NCI-H128 (cell line): ENCODE measurements at regions not wholly inside any gene's neighbourhood (a gene's known extent, or its start where the extent isn't known, plus 50 kb on each side); places are given as distances from the start of the nearest gene placed in this dataset.
"Not testable (repeated sequence)": the region's sequence is repeated elsewhere in the genome, so short reads cannot be mapped to it uniquely, and the experiment has no call there.

Experiments
- DNase-seq: peaks from one replicate; lab custom pipeline; 2025; ENCODE audit not compliant: unreplicated experiment; lab: John Stamatoyannopoulos, UW

- DNase-seq, result no peak
Observed at GRCh38 chr4:32876546-32876945, 2156.4 kb downstream of the PCDH7 start.

DNA sequence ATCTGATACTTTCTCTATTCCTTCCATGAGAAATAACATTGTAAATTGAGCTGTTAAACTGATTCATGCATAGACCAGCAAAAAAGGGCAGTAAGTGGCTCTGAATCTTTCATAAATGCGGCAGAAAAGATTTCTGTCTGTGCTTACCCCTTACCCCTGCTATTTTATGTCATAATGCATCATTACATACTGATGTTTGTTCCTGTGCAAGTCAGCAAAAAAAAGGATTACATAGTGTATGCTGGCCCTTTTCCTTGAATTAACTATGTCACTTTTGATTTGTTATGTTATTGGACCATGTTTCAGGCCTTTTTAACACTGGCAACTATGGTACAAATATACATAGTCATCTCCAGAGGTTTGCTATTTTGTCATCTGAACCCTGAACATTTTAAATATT is 2159.7 kb downstream of the PCDH7 start:
- no peak for DNase-seq

DNA sequence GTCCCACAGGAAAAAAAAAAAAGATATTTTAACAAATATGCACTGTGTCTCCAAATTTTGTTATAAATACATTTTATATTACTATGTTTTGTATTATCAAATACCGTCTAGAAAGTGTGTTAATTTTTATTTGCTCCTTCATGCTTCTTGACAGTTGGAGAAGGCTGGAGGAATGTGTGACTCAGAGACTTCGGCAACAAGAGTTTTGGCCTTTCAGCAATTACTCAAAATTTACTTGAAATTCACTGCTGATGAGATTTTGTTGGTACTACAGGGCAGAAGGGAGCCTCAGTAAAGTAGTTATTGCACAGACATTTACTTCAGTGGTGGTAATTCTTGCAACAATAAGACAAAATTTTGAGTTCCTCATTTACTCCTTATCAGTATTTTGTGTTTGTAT is 2164.0 kb downstream of the PCDH7 start:
- DNase-seq, result no peak

GRCh38 chr4:32890398-32890797 is 2170.2 kb downstream of the PCDH7 start:
- DNase-seq, result no peak

DNA sequence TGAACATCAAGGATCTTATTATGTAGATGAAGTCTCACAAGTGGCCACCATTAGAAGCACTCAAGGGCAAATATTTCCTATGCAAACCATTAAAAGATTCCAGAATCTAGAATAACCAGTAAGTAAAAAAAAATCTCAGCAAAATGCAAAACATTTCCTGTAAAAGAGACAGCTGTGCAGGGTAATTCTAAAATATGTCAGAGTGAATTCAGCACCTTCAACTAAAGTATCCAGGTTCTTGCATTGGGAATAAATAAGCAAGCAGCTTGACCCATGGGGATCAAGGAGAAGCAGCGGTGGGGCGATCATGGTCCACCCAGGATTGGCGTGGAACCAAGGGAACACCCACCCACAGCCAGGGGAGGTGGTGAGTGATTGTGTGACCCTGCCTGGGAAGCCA is 2188.9 kb downstream of the PCDH7 start:
- no peak for DNase-seq

DNA sequence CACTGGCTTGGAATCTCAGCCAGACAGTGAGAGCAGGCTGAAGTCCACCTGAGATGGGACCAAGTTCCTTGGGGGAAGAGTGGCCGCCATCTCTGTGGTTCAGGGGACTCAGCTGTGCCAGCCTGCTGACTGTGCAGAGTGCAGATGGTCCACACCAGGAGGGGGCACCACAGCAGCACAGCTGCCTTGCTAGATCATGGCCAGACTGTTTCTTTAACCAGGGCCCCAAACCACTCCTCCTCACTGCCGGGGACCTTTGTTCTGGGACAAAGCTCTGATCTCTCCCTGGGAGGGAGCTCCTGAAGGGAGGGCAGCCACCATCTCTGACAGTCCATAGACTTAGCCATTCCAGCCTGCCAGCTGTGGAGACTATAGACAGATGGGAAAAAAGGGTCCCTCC is 2189.6 kb downstream of the PCDH7 start:
- DNase-seq, result no peak

GRCh38 chr4:32917586-32917985 is 2197.4 kb downstream of the PCDH7 start:
- DNase-seq, result no peak

DNA sequence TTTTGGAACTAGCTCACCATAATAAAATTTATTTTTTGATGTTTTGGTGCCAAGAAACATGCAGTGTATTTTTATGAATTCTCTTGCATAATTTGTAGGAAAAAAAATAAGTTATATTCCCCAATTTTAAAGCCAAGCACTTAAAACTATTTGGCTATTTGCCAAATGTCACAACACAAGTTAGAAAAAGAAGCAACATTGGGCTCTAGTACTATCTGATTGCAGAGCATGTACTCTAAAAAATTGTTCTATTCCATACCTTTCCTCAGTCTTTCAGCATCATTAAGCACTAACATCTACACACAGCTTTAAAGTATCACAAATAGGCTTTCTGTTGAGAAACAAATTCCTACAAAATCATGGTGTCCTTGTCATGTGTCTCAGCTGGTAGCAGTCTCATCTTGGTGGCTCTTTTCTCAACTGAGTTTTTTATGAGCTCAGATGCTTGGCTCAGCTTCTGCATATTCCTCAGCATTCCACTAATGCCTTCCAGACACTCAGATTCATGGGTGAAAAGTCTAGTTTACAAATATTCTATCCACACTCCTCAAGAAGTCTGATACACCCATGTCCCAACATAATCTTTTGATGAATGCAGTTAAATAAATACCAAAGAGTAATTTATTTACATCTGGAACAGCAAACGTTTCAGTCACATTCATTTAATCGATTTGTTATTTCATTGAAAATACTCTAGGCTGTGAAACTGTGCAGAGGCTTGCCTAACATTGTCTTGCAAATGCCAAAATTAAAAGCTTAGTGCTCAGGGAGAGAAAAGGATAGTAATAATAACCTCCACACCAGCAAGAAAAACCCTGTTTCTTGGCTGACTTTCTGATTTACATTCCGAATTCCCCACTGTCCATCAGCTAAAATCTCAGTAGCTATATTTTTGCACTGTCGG is 2209.9 kb downstream of the PCDH7 start:
- no peak for DNase-seq

GRCh38 chr4:32930700-32931099 is 2210.5 kb downstream of the PCDH7 start:
- no peak for DNase-seq

GRCh38 chr4:32931475-32931874 is 2211.3 kb downstream of the PCDH7 start:
- DNase-seq, result no peak

GRCh38 chr4:32932156-32932555 is 2212.0 kb downstream of the PCDH7 start:
- DNase-seq, result no peak

DNA sequence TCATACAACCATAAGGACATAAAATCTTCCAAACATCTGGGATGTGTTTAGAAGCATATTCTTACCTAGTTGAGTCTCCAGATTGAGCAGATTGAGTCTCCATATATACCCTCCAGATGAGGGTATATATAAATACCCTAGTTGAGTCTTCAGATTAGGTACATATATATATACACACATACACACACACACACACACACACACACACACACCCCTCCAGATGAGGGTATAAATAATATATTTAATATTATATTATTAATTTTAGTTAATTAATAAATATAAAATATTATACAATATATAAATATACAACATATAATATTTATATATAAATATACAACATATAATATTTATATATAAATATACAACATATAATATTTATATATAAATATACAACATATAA is 2219.1 kb downstream of the PCDH7 start:
- DNase-seq, result not testable (repeated sequence)

DNA sequence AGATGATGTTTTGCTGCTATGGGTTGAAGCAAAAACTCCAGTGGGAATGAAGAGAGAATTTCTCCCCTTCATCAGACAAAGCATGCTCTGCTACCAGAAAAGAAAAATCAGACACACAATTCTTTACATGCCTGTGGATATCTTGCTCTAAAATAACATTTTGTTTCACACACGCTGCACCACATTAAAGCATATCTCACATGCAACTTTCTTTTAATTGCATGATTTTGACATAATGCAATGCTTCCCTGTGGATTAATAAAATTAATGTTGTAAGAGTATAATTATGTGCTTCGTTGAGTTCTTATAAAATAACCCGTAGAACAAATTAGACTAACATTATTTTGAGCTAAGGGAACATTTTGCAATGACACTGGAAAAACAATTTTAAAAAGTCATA is 2230.7 kb downstream of the PCDH7 start:
- no peak for DNase-seq

DNA sequence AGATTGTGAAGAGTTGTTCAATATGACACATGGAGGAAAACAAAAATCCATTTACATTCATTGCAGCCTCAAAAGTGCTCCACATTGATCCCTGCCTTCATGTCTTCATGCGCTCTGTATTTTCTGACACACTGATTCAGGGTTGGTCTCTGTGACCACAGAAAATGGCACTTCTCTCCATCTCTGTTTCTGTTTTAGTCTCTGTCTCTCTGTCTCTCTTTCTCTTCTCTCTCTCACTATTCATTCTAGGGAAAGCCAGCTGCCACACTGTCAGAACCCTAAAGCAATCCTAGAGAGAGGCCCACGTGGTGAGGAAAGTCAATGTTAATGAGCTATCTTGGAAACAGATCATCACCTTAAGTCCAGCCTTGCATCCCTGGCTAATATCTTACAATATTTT is 2238.4 kb downstream of the PCDH7 start:
- DNase-seq, result no peak

DNA sequence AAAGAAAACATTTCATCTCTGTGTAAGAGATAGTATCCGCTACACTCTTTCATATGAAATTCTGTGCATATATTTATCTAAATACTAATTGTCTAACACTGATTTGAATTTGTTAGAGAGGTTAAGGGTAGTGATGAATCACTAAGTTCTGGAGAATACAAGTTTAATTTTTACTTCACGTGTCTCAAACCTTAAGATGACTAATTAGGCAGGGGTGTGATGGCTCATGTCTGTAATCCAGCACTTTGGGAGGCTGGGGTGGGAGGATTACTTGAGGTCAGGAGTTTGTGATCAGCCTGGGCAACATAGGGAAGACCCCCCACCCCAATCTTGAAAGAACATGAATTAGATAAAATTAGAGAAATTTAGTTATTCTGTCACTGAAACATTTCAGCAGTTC is 2241.9 kb downstream of the PCDH7 start:
- DNase-seq, result no peak

DNA sequence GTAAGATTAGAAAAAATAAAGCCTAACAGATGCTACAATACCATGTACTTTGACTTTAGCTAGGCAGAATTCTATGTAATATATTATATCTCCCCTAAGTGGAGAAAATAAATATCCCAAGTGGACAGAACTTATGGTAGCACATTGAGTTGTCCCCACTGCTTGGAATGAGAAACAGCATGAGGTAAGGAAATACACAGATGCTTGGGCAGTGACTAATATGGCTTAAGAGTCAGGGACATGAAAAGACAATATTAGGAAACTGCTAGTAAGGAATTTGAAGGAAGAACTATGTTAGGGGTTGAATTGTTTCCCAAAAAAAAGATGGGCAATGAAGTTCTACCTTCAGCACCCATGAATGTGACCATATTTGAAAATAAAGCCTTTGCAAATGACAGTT is 2265.1 kb downstream of the PCDH7 start:
- no peak for DNase-seq

- DNase-seq, result no peak
Observed at GRCh38 chr4:32986236-32986635, 2266.1 kb downstream of the PCDH7 start.

GRCh38 chr4:32987111-32987510 is 2266.9 kb downstream of the PCDH7 start:
- DNase-seq, result no peak

GRCh38 chr4:32988165-32988811 is 2268.1 kb downstream of the PCDH7 start:
- no peak for DNase-seq

- no peak for DNase-seq
Observed at GRCh38 chr4:32991663-32992062, 2271.5 kb downstream of the PCDH7 start.

DNA sequence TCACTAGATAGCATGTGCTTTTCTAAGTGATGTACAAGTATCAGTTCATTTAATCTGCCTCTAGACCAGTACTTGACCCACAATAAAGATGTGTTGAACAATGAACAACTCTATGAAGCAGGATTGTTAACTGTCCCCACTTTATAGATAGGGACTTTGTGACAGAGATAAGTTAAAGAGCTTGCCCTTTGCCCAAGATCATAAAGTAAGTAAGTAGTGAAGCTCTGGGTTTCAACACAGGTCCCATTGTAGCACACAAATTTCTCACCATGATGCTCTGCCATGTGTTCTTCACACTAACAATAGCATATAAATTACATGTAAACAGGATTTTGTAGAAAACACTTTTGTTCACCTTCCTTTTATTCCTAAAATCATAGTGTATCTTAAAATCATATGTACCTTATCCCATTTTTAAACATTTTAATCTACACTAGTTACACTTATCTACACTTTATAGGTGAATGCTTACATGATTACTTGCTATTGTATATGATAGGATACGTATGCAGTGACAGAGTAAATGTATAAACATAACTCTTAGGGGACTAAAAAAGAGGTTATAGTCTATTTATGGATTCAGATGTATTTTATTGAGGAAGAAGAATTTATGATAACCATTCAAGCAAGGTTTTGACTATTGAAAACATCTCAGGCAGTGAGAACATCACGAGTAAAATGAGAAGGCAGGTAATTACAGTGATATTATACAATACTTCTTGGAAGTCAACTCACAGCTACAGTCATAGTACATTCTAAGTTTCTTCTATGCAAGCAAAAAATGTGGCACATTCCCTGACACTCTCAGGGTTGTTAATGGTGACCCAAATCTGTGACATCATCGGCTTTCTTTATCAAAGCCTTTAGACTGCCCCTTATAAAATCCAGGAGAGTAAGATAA is 2275.1 kb downstream of the PCDH7 start:
- DNase-seq, result no peak

GRCh38 chr4:33013282-33013681 is 2293.1 kb downstream of the PCDH7 start:
- DNase-seq, result no peak
